ENCODE measurements at regions not wholly inside any gene's neighbourhood (a gene's known extent, or its start where the extent isn't known, plus 50 kb on each side); places are given as distances from the start of the nearest gene placed in this dataset.

- Histone ChIP-seq H3K4me1 (no peaks in the 10 kb centered on the region), H3K9me3 (no peaks in the 10 kb centered on the region)
- TF ChIP-seq POLR2A (IDR thresholded peaks at IDR 0.05), result no peak
- TF ChIP-seq, protein P1, sequence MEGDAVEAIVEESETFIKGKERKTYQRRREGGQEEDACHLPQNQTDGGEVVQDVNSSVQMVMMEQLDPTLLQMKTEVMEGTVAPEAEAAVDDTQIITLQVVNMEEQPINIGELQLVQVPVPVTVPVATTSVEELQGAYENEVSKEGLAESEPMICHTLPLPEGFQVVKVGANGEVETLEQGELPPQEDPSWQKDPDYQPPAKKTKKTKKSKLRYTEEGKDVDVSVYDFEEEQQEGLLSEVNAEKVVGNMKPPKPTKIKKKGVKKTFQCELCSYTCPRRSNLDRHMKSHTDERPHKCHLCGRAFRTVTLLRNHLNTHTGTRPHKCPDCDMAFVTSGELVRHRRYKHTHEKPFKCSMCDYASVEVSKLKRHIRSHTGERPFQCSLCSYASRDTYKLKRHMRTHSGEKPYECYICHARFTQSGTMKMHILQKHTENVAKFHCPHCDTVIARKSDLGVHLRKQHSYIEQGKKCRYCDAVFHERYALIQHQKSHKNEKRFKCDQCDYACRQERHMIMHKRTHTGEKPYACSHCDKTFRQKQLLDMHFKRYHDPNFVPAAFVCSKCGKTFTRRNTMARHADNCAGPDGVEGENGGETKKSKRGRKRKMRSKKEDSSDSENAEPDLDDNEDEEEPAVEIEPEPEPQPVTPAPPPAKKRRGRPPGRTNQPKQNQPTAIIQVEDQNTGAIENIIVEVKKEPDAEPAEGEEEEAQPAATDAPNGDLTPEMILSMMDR (IDR thresholded peaks at IDR 0.05), result no peak
These were observed 2149.8 kb upstream of the PIK3C3 start for GRCh38 chr18:39805218-39805617.

DNA sequence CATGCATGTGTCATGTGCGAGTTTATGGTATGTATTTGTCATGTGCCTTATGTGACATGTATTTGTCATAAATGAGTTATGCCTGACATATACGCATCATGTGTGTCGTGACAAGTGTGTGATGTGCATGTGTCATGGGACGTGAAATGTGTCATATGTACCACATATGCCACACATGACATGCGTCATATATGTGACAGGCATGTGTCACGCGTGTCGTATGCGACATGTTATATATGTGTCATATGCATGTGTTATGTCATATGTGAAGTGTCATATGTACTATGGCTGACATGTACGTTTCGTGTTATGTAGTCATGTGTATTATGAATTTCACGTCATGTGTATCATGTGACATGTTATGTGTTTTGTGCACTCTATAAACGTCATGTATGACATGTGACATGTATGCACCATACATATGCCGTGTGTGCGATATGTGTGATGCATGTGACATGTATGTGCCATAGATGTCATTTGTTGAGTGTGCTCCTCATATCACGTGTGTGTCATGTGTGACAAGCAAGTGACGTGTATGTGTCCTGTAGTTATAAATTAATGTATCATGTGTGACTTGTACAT is 2152.3 kb upstream of the PIK3C3 start:
- no peaks in the 10 kb centered on the region for H3K36me3 ChIP-seq
- no peaks in the 10 kb centered on the region for H3K9me3 ChIP-seq
- no peaks in the 10 kb centered on the region for H3K4me1 ChIP-seq

More at GRCh38 chr18:39805218-39805617, 2149.8 kb upstream of the PIK3C3 start:
- Histone ChIP-seq H3K27ac (no peak overlapping the region), H3K27me3 (no peaks in the 10 kb centered on the region), H3K36me3 (no peaks in the 10 kb centered on the region), H3K4me3 (no peak overlapping the region)
- DNase-seq, result no peak

GRCh38 chr18:39801848-39802247 is 2153.2 kb upstream of the PIK3C3 start:
- Histone ChIP-seq H3K27me3 (no peaks in the 10 kb centered on the region), H3K27ac (no peak overlapping the region), H3K4me3 (no peak overlapping the region), H3K9me3 (no peaks in the 10 kb centered on the region), H3K4me1 (no peaks in the 10 kb centered on the region), H3K36me3 (no peaks in the 10 kb centered on the region)
- no peak for DNase-seq
- TF ChIP-seq, protein P1 (IDR thresholded peaks at IDR 0.05), result no peak
- no peak for TF ChIP-seq POLR2A (IDR thresholded peaks at IDR 0.05)

More for the DNA sequence above, 2152.3 kb upstream of the PIK3C3 start:
- no peak overlapping the region for H3K27ac ChIP-seq
- no peak for DNase-seq
- H3K4me3 ChIP-seq, result no peak overlapping the region
- TF ChIP-seq, protein P1 (IDR thresholded peaks at IDR 0.05), result no peak
- no peak for TF ChIP-seq POLR2A (IDR thresholded peaks at IDR 0.05)
- H3K27me3 ChIP-seq, result no peaks in the 10 kb centered on the region

GRCh38 chr18:39801010-39801409 is 2154.0 kb upstream of the PIK3C3 start:
- no peak for TF ChIP-seq POLR2A (IDR thresholded peaks at IDR 0.05)
- TF ChIP-seq, protein P1 (IDR thresholded peaks at IDR 0.05), result no peak
- H3K4me3 ChIP-seq, result no peak overlapping the region
- H3K27ac ChIP-seq, result no peak overlapping the region
- no peaks in the 10 kb centered on the region for H3K36me3 ChIP-seq
- no peaks in the 10 kb centered on the region for H3K9me3 ChIP-seq
- no peaks in the 10 kb centered on the region for H3K27me3 ChIP-seq
- H3K4me1 ChIP-seq, result no peaks in the 10 kb centered on the region
- no peak for DNase-seq

DNA sequence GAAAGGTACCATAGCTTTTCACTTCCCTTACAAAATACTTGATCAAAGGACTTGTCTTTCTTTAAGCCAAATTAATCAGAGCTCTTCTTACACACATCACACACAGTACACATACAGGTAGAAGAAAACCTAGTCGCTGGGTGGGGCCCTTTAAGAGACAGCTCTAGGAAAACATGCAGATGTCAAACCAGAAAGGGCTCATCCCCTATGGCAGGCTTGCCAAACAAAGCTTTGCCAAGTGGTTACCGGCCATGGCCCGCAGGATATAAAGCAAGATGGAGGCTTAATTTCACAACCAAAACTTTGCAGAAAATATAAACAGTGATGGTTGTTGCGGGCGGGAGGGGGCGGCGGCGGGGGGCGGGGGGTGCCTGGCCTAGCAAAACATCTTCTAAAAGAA is 2156.0 kb upstream of the PIK3C3 start:
- no peak for TF ChIP-seq POLR2A (IDR thresholded peaks at IDR 0.05)
- TF ChIP-seq, protein P1 (IDR thresholded peaks at IDR 0.05), result no peak
- H3K4me3 ChIP-seq, result peak overlapping the region in 3 of 4 donors; percentile 8 to 60 (median 52)
- H3K27ac ChIP-seq, result no peak overlapping the region

DNA sequence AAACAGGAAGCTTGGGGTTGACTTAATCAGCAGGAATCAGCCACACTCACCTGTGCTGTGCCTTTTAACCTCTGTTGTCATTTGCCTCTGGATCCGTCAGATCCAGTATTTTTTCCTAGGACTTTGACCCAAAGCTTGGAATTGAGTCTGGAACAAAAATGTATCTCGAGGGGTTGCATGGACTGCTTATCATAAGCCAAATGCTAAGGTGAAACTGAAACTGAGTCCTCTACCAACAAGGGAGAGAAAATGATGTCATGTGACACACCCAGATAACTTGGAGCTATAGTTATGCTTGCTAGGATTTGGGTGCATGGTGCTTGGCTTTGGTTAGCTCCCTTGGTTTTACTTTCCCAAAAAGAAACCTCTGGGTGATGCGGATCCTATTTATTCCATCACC is 2158.6 kb upstream of the PIK3C3 start:
- no peaks in the 10 kb centered on the region for H3K4me1 ChIP-seq
- no peak for DNase-seq
- no peaks in the 10 kb centered on the region for H3K27me3 ChIP-seq
- H3K4me3 ChIP-seq, result peak overlapping the region in 1 of 4 donors; percentile 27
- H3K27ac ChIP-seq, result peak overlapping the region in 1 of 4 donors; percentile 71
- no peaks in the 10 kb centered on the region for H3K9me3 ChIP-seq
- no peaks in the 10 kb centered on the region for H3K36me3 ChIP-seq
- no peak for TF ChIP-seq POLR2A (IDR thresholded peaks at IDR 0.05)
- TF ChIP-seq, protein P1 (IDR thresholded peaks at IDR 0.05), result no peak

More for the DNA sequence above, 2156.0 kb upstream of the PIK3C3 start:
- Histone ChIP-seq H3K9me3 (no peaks in the 10 kb centered on the region), H3K36me3 (no peaks in the 10 kb centered on the region), H3K4me1 (no peaks in the 10 kb centered on the region), H3K27me3 (no peaks in the 10 kb centered on the region)
- DNase-seq, result no peak

All from Peyer's patch (tissue), 4 donors.